ENCODE measurements at regions not wholly inside any gene's neighbourhood (a gene's known extent, or its start where the extent isn't known, plus 50 kb on each side); places are given as distances from the start of the nearest gene placed in this dataset.
"Not testable (repeated sequence)": the region's sequence is repeated elsewhere in the genome, so short reads cannot be mapped to it uniquely, and the experiment has no call there.

- Histone ChIP-seq H3K36me3 (ENCODE audit: control insufficient read depth, insufficient read depth, low read length) (no peaks in the 10 kb centered on the region), H3K27me3 (ENCODE audit: control insufficient read depth, insufficient read depth, low read length) (no peaks in the 10 kb centered on the region), H3K4me3 (ENCODE audit: low read depth, low read length) (no peak overlapping the region)
- FAIRE-seq: no peak
- no peak for DNase-seq (ENCODE audit: low read depth)
- no peak for TF ChIP-seq CTCF (IDR thresholded peaks at IDR 0.05; ENCODE audit: insufficient read depth, low read length, severe bottlenecking)
Observed at GRCh38 chr3:178342111-178342510, 194.1 kb upstream of the KCNMB2 start.

- TF ChIP-seq CTCF (IDR thresholded peaks at IDR 0.05; ENCODE audit: insufficient read depth, low read length, severe bottlenecking): no peak
Observed at GRCh38 chr3:178343433-178344038, 192.7 kb upstream of the KCNMB2 start.

GRCh38 chr3:178345944-178346343 lies 190.3 kb upstream of the KCNMB2 start:
- Histone ChIP-seq H3K36me3 (ENCODE audit: control insufficient read depth, insufficient read depth, low read length) (no peaks in the 10 kb centered on the region), H3K27me3 (ENCODE audit: control insufficient read depth, insufficient read depth, low read length) (no peaks in the 10 kb centered on the region), H3K4me3 (ENCODE audit: low read depth, low read length) (no peak overlapping the region)
- TF ChIP-seq CTCF (IDR thresholded peaks at IDR 0.05; ENCODE audit: insufficient read depth, low read length, severe bottlenecking): no peak
- FAIRE-seq (no peak), DNase-seq (ENCODE audit: low read depth) (no peak)

More at GRCh38 chr3:178343433-178344038, 192.7 kb upstream of the KCNMB2 start:
- Histone ChIP-seq H3K27me3 (ENCODE audit: control insufficient read depth, insufficient read depth, low read length) (no peaks in the 10 kb centered on the region), H3K4me3 (ENCODE audit: low read depth, low read length) (no peak overlapping the region), H3K36me3 (ENCODE audit: control insufficient read depth, insufficient read depth, low read length) (no peaks in the 10 kb centered on the region)
- no peak for FAIRE-seq
- no peak for DNase-seq (ENCODE audit: low read depth)

GRCh38 chr3:178348561-178349217 lies 187.5 kb upstream of the KCNMB2 start:
- not testable (repeated sequence) for DNase-seq (ENCODE audit: low read depth); H3K4me3 ChIP-seq (ENCODE audit: low read depth, low read length); H3K36me3 ChIP-seq (ENCODE audit: control insufficient read depth, insufficient read depth, low read length); FAIRE-seq; H3K27me3 ChIP-seq (ENCODE audit: control insufficient read depth, insufficient read depth, low read length)

- not testable (repeated sequence) for FAIRE-seq; DNase-seq (ENCODE audit: low read depth); H3K27me3 ChIP-seq (ENCODE audit: control insufficient read depth, insufficient read depth, low read length); H3K36me3 ChIP-seq (ENCODE audit: control insufficient read depth, insufficient read depth, low read length); H3K4me3 ChIP-seq (ENCODE audit: low read depth, low read length)
Observed at GRCh38 chr3:178349218-178349596, 187.0 kb upstream of the KCNMB2 start.

- no peak for TF ChIP-seq CTCF (IDR thresholded peaks at IDR 0.05; ENCODE audit: insufficient read depth, low read length, severe bottlenecking)
- H3K4me3 ChIP-seq (ENCODE audit: low read depth, low read length): no peak overlapping the region
- FAIRE-seq: no peak
- DNase-seq (ENCODE audit: low read depth): no peak
- no peaks in the 10 kb centered on the region for H3K27me3 ChIP-seq (ENCODE audit: control insufficient read depth, insufficient read depth, low read length)
- H3K36me3 ChIP-seq (ENCODE audit: control insufficient read depth, insufficient read depth, low read length): no peaks in the 10 kb centered on the region
Observed at GRCh38 chr3:178350763-178351162, 185.5 kb upstream of the KCNMB2 start.
